Colon (tissue), 2 donors: ENCODE measurements at regions not wholly inside any gene's neighbourhood (a gene's known extent, or its start where the extent isn't known, plus 50 kb on each side); places are given as distances from the start of the nearest gene placed in this dataset.

Source experiments
- FAIRE-seq: peaks from 2 replicates; lab custom pipeline; 2012; peaks lifted over from hg19 to GRCh38; lab: Jason Lieb, UNC
- donor health status: control.
- donor health status: control.

DNA sequence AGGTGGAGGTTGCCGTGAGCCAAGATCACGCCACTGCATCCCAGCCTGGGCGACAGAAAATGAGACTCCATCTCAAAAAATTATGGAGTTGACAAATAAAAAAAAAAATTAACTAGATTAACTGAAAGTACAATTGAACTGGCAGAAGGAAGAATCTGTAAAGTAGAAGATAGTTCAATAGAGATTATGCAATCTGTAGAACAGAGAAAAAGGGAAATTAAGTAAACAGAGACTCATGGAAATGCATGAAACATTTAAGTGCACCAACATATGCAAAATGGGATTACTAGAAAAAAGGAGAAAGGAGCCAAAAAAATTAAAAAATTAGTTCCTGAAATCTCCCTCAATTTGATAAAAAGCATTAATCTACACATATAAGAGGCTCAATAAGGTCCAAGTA lies 188.8 kb upstream of the KHDRBS2 start:
- no peak for FAIRE-seq

DNA sequence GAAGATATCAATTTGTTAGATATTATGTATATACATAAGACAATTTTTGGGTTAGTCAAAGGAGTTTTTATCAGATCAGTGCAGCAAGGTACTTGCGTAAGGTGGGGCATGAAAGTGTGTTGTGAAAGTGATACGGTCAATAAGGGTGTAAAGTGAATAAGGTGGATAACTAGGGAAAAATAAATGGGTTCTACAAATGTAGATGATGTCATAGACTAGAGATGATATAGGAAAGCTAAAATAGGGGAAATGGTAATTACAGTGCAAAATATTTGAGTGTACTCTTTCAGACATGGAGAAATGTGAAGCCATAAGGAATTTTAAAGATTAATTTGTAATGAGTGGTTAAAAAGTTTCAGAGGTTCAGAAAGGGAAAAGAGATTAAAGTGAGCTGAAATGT lies 180.6 kb upstream of the KHDRBS2 start:
- FAIRE-seq = no peak

GRCh38 chr6:62465206-62465605 lies 179.2 kb upstream of the KHDRBS2 start:
- FAIRE-seq = no peak

DNA sequence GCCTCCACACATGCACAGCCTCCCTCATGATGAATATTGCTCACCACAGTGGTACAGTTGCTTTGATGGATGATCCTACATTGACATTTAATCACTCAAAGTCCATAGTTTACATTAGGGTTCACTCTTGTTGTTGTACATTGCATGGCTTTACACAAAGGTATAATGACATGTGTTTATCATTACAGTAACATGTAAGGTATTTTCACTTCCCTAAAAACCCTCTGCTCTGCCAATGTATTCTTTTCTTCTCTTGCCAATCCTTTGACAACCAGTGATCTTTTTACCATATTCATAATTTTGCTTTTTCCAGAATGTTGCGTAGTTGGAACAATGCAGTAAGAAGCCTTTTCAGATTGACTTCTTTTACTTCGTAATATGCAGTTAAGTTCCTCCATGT lies 166.6 kb upstream of the KHDRBS2 start:
- FAIRE-seq = no peak

DNA sequence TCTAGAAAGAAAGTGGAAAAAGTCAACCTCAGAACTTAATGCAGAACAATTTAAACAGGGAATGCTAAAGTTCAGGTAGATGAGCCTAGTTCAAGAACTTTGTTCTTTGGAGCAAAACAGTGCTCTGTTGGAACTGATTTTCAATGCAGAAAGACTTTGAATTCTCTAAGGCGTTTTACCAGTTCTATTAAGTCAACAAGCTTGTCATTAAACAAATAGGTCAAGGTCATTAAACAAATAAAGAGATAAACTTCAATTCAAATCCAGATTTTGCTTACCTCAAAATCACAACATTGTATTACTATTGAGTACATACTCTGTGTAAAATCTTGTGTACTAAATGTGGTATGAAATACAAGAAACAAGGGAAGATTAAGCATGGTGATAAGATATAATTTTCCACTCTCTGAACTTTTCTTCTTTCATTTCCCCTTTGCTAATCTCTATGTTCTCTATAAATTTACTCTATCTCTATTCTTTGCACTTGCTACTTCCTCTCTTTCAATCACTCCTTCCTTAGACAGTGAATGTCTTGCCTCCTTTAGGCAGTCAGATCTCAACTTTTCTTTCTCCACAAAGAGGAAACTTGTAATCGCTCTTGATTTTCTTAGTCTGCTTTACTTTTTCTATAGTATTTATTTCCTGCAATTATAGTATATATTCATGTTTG lies 160.8 kb upstream of the KHDRBS2 start:
- no peak for FAIRE-seq

GRCh38 chr6:62445521-62445920 lies 159.5 kb upstream of the KHDRBS2 start:
- no peak for FAIRE-seq

DNA sequence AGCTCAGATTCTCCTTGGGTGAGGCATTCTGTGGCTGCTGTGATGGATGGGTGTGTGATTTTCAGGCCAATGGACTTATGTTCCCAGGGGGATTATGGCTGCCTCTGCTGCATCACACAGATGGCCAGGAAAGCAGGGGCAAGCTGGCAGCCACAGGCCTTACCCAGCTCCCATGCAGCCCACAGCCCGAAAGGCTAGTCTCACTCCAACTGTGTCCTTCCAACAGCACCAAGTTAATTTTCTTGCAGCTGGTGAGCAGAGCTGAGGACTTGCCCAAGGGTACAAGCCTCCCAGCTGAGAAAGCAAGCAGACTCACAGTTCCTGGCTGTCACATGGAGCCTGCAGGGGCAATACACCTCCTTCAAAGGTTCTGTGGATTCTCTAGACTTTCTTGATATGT lies 155.2 kb upstream of the KHDRBS2 start:
- FAIRE-seq = no peak

GRCh38 chr6:62429781-62430180 lies 143.8 kb upstream of the KHDRBS2 start:
- FAIRE-seq = no peak

DNA sequence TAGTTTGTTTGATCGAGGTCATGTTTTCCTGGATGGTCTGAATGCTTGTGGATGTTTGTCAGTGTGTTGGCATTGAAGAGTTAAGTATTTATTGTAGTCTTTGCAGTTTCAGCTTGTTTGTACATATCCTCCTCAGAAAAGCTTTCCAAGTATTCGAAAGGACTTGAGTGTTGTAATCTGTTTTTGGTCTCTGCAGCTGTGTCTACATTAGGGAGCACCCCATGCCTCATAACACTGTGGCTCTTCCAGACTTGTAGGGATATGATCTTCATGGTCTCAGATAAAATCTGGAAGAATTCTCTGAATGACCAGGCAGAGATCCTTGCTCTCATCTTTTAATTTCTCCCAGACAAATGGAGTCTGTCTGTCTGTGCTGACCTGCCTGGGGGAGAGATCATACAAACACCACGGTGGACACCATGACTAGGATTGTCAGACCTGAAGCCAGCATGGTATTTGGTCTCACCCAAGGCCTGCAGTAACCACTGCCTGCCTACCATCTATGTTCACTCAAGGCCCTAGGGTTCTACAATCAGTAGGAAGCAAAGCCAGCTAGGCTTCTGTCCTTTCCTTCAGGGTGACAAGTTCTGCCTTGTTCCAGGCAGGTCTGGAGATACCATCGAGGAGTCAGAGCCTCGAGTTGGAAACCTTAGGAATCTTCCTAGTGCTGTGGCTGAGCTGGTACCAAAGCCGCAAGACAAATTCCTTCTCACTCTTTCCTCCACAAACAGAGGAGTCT lies 114.7 kb upstream of the KHDRBS2 start:
- no peak for FAIRE-seq

DNA sequence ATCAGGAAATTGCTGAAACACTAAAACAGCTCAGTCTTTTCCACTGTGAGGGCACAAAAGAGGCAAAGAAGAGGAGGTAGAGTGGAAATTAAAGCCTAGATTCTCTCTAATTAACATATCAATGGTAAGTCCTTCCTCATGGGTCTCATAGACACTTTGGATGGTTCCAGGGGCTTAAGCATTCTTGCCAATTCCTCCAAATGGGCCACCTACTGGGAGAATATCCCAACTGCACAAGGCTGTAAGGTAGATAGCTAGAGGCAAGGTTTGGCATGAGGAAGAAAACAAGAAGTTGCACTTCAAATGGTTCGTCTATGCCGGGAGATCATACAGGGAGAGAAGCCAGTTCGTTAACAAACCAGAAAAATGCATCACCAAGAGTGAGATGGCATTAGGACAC lies 107.6 kb upstream of the KHDRBS2 start:
- no peak for FAIRE-seq

GRCh38 chr6:62392291-62392690 lies 106.3 kb upstream of the KHDRBS2 start:
- FAIRE-seq = no peak

- no peak for FAIRE-seq
Observed at GRCh38 chr6:62391358-62391757, 105.3 kb upstream of the KHDRBS2 start.

DNA sequence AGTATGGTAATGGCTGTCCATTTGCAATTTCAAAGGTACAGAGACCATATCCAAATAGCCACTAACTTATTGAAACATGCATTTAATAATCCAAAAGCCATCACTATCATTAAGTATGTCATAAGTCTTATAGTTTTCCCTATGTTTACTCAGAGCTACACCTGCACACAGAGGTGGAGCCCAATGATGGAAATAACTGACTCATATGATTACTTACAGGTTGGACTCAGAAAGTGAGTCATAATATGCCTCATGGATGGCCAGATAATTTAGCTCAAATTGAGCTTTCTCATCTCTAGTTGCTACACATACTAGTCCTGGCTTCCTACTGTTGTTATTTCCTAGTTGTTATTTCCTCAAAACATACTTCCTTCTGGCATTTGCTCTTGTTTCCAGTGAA lies 104.4 kb upstream of the KHDRBS2 start:
- FAIRE-seq = no peak

- FAIRE-seq = no peak
Observed at GRCh38 chr6:62371453-62372210, 85.6 kb upstream of the KHDRBS2 start.

- no peak for FAIRE-seq
Observed at GRCh38 chr6:62367601-62368000, 81.6 kb upstream of the KHDRBS2 start.

GRCh38 chr6:62362097-62362496 lies 76.1 kb upstream of the KHDRBS2 start:
- FAIRE-seq = no peak

DNA sequence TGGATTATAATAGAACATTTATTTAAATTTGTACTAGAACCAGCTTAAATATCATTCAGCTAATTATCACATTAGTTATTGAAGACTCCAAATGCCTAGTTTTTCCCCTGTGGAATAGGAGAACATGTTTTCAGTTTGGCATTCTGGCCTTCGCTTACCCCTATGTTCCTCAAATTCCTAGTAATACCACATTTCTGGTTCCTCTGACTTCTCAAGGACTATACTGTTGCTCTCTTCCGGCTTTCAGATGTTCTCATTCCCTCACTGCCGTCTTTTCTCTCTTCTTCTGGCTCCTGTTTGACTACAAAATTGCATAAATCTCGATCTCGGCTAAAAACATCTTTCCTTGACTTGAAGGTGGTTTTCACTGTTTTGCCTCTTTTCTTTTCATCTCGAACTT lies 71.8 kb upstream of the KHDRBS2 start:
- FAIRE-seq = no peak

DNA sequence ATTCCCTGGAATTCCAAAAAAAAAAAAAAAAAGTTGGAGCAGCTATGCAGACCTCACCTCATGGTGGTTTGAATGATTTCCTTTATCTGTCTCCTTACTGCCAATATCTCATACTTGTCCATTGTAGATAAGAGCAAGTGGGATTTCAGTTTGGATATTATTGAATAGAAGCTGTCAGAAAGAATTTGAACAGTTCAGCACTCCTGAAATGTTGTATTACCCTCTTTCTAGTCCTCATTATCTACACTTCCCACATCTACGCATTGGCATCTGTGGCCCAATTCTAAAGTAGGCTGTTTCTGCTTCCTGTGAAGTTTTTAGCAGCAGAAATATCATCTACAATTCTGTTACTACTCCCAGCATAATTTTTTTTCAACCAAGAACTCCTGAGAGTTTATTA lies 68.2 kb upstream of the KHDRBS2 start:
- no peak for FAIRE-seq

DNA sequence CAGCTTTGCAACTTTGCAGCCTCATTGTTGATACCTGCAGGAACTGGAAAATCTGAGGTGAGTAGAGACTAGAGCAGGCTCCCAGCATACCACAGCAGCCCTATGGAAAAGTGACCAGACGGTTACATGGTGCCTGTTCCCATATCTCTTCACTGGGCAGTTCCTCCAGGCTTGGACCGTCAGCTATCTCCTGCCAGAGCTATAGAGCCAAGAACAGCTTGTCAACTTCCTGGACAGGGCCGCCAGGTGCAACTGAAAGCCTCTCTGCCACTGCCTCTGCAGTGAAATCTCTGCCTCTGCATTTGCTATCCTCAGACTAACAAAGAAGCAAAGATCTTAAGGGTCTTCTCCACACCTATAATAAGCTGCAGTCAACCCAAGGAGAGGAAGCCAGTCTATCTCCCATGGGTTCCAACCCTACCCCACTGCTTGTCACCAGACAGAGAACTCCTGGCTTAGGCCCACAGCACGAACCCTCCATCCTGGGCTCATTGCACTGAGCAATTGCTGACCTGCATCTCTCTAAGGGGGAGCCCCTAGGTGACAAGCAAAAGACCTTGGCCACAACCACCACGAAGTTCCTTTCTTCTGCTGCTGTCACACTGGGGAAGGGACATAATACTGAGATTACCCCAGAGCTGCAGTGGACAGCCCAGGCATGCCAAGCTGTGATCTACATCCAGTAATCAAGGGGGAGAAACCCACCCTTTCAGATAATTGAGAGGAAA lies 60.1 kb upstream of the KHDRBS2 start:
- FAIRE-seq = no peak

- FAIRE-seq = no peak
Observed at GRCh38 chr6:62345446-62345845, 59.4 kb upstream of the KHDRBS2 start.

GRCh38 chr6:62344850-62345249 lies 58.8 kb upstream of the KHDRBS2 start:
- FAIRE-seq = no peak

DNA sequence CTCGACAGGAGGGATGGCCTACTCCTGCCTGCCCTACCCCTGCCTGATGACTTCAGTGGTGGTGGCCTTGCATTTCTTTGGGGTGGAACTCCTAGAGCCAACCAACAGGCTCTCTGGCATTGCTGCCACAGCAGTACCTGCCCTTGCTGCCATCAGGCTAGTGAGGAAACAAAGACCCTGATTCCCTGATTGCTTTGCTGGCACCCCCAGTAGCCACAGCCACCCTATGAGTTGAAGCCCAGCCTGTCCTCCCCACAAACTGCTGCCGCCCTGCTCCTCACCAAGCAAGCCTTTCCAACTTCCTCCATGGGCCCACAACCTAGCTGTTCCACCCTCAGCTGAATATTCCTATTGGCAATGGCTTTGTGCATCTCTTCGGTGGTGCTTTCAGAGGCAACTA lies 52.5 kb upstream of the KHDRBS2 start:
- FAIRE-seq = no peak
